HEK293T (cell line): ENCODE measurements at regions not wholly inside any gene's neighbourhood (a gene's known extent, or its start where the extent isn't known, plus 50 kb on each side); places are given as distances from the start of the nearest gene placed in this dataset.

ENCODE experiments used
- ARNT ChIP-seq: fragments of 450-650 bp; IDR thresholded peaks from 2 replicates; pipeline ENCODE4 v1.6.1; 2017; ENCODE audit warnings: mild to moderate bottlenecking
- L3MBTL2 ChIP-seq: fragments of 450-650 bp; conservative IDR thresholded peaks from 2 replicates; pipeline ENCODE4 v1.6.1; 2016; ENCODE audit warnings: mild to moderate bottlenecking
- SP1 ChIP-seq: fragments of 450-650 bp; IDR thresholded peaks from 2 replicates; pipeline ENCODE4 v1.6.1; 2017

- TF ChIP-seq SP1, result no peak
- no peak for TF ChIP-seq ARNT
- TF ChIP-seq L3MBTL2, result no peak
Measured at GRCh38 chr20:60959971-60960370, 292.1 kb upstream of the CDH4 start.
